GM23248 (cell line): ENCODE measurements at regions not wholly inside any gene's neighbourhood (a gene's known extent, or its start where the extent isn't known, plus 50 kb on each side); places are given as distances from the start of the nearest gene placed in this dataset.
"Not testable (repeated sequence)": the region's sequence is repeated elsewhere in the genome, so short reads cannot be mapped to it uniquely, and the experiment has no call there.

Source experiments
- DNase-seq: peaks from one replicate; pipeline ENCODE4 v3.0.0-alpha.2; 2015
- H2AFZ ChIP-seq: fragments of 200-600 bp; sonication (generic); 2 replicates; pipeline ENCODE4 v1.6.1; 2016; ENCODE audit warnings: antibody characterized with exemption
- H3F3A ChIP-seq: fragments of 200-600 bp; sonication (generic); 2 replicates; pipeline ENCODE4 v1.6.1; 2016; ENCODE audit warnings: mild to moderate bottlenecking, antibody characterized with exemption, mixed run types; ENCODE audit not compliant: insufficient read depth
- H3K27ac ChIP-seq: fragments of 200-600 bp; sonication (generic); 2 replicates; pipeline ENCODE4 v1.5.1; 2016; ENCODE audit warnings: mild to moderate bottlenecking
- H3K27me3 ChIP-seq: fragments of 200-600 bp; sonication (generic); replicated peaks from 2 replicates; pipeline ENCODE4 v1.6.1; 2016; ENCODE audit warnings: mild to moderate bottlenecking; ENCODE audit not compliant: insufficient read depth
- H3K36me3 ChIP-seq: fragments of 200-600 bp; sonication (generic); 2 replicates; pipeline ENCODE4 v1.6.1; 2016; ENCODE audit warnings: low read depth, mild to moderate bottlenecking
- H3K4me1 ChIP-seq: fragments of 200-600 bp; sonication (generic); 2 replicates; pipeline ENCODE4 v1.6.1; 2016; ENCODE audit warnings: mild to moderate bottlenecking; ENCODE audit not compliant: insufficient read depth
- H3K4me2 ChIP-seq: fragments of 200-600 bp; sonication (generic); one replicate; pipeline ENCODE4 v1.6.1; 2016; ENCODE audit warnings: mild to moderate bottlenecking; ENCODE audit not compliant: unreplicated experiment
- H3K4me3 ChIP-seq: fragments of 200-600 bp; sonication (generic); 2 replicates; pipeline ENCODE4 v1.5.1; 2016; ENCODE audit warnings: mild to moderate bottlenecking
- H3K79me2 ChIP-seq: fragments of 200-600 bp; sonication (generic); 2 replicates; pipeline ENCODE4 v1.6.1; 2016; ENCODE audit warnings: mild to moderate bottlenecking; ENCODE audit not compliant: insufficient read depth
- H3K9ac ChIP-seq: fragments of 200-600 bp; sonication (generic); 2 replicates; pipeline ENCODE4 v1.6.1; 2016; ENCODE audit warnings: mild to moderate bottlenecking
- H3K9me2 ChIP-seq: fragments of 200-600 bp; sonication (generic); 2 replicates; pipeline ENCODE4 v1.6.1; 2016; ENCODE audit warnings: mixed run types, mild to moderate bottlenecking, moderate library complexity; ENCODE audit not compliant: insufficient read depth
- H3K9me3 ChIP-seq: fragments of 200-600 bp; sonication (generic); one replicate; pipeline ENCODE4 v1.6.1; 2017; ENCODE audit warnings: low read depth
- H4K20me1 ChIP-seq: fragments of 200-600 bp; sonication (generic); 2 replicates; pipeline ENCODE4 v1.6.0; 2016; ENCODE audit not compliant: insufficient read depth
- EZH2 ChIP-seq: fragments of 200-600 bp; sonication (generic); IDR thresholded peaks from 2 replicates; pipeline ENCODE4 v1.6.1; 2018; ENCODE audit warnings: antibody characterized with exemption, mild to moderate bottlenecking; ENCODE audit not compliant: insufficient read depth, poor library complexity, severe bottlenecking
- EZH2phosphoT487 ChIP-seq: fragments of 200-600 bp; sonication (generic); IDR thresholded peaks from 2 replicates; pipeline ENCODE4 v1.6.1; 2018; ENCODE audit warnings: antibody characterized with exemption, moderate library complexity, mild to moderate bottlenecking, low read depth; ENCODE audit not compliant: insufficient read depth
- WGBS, 2 experiments: methylation state at CpG; one replicate each; pipeline ENCODE4 v1.1.6; 2015 to 2017; ENCODE audit warnings: low lambda C conversion rate in 2 of 2, low coverage in 1 of 2; ENCODE audit errors: missing lambda C conversion rate in 2 of 2; 5-methylcytosine and 5-hydroxymethylcytosine counted together
- in situ Hi-C: fragments of 300-500 bp; cut with MboI; formaldehyde crosslinking; loops from 2 replicates; pipeline ENCODE4 v1.15.0; 2020

GRCh38 chr3:34109846-34110245 lies 311.4 kb downstream of the PDCD6IP start:
- WGBS, 2 experiments = 0 to 15% methylated on average over 2 of the region's 2 CpGs
- Histone ChIP-seq H3K27ac (no peak overlapping the region), H3K9me2 (no peaks in the 10 kb centered on the region), H3K4me2 (no peak overlapping the region), H3K4me3 (no peak overlapping the region), H3F3A (no peaks in the 10 kb centered on the region), H3K9ac (no peak overlapping the region), H3K36me3 (no peaks in the 10 kb centered on the region), H3K27me3 (no peaks in the 10 kb centered on the region), H3K79me2 (no peaks in the 10 kb centered on the region), H3K4me1 (no peaks in the 10 kb centered on the region), H2AFZ (no peak overlapping the region), H4K20me1 (no peaks in the 10 kb centered on the region), H3K9me3 (no peaks in the 10 kb centered on the region)
- DNase-seq = no peak
- in situ Hi-C loops = no loop called here
- TF ChIP-seq EZH2 (no peak), EZH2phosphoT487 (no peak)

- Histone ChIP-seq H3K4me1 (no peaks in the 10 kb centered on the region), H3K9me3 (no peaks in the 10 kb centered on the region), H3K9ac (no peak overlapping the region), H2AFZ (no peak overlapping the region), H3F3A (no peaks in the 10 kb centered on the region), H3K27ac (no peak overlapping the region), H3K27me3 (no peaks in the 10 kb centered on the region), H3K36me3 (no peaks in the 10 kb centered on the region), H3K4me2 (no peak overlapping the region), H3K4me3 (no peak overlapping the region), H4K20me1 (no peaks in the 10 kb centered on the region), H3K9me2 (no peaks in the 10 kb centered on the region), H3K79me2 (no peaks in the 10 kb centered on the region)
- no peak for DNase-seq
- TF ChIP-seq EZH2phosphoT487 (no peak), EZH2 (no peak)
- WGBS, 2 experiments = 31 to 45% methylated on average over 4 of the region's 4 CpGs
- in situ Hi-C loops = no loop called here
Measured at GRCh38 chr3:34111361-34111760, 312.9 kb downstream of the PDCD6IP start.

GRCh38 chr3:34112261-34112660 lies 313.8 kb downstream of the PDCD6IP start:
- H3K4me1 ChIP-seq, in situ Hi-C loops: not testable (repeated sequence)
- 54 to 57% methylated on average over 15 of the region's 15 CpGs for WGBS, 2 experiments

GRCh38 chr3:34131091-34131490 lies 332.7 kb downstream of the PDCD6IP start:
- H3K27ac ChIP-seq = no peak overlapping the region
- TF ChIP-seq EZH2 = no peak
- no peak for TF ChIP-seq EZH2phosphoT487
- H3K36me3 ChIP-seq = no peaks in the 10 kb centered on the region
- no peaks in the 10 kb centered on the region for H4K20me1 ChIP-seq
- no peak overlapping the region for H3K4me2 ChIP-seq
- no peaks in the 10 kb centered on the region for H3K27me3 ChIP-seq
- in situ Hi-C loops = no loop called here
- H3F3A ChIP-seq = no peaks in the 10 kb centered on the region
- no peaks in the 10 kb centered on the region for H3K9me3 ChIP-seq
- H3K4me1 ChIP-seq = no peaks in the 10 kb centered on the region
- H3K9ac ChIP-seq = no peak overlapping the region
- DNase-seq = no peak
- no peaks in the 10 kb centered on the region for H3K9me2 ChIP-seq
- H2AFZ ChIP-seq = no peak overlapping the region
- no peak overlapping the region for H3K4me3 ChIP-seq
- no peaks in the 10 kb centered on the region for H3K79me2 ChIP-seq

More at GRCh38 chr3:34112261-34112660, 313.8 kb downstream of the PDCD6IP start:
- not testable (repeated sequence) for H3K27ac ChIP-seq, H3K9me3 ChIP-seq, H3K9me2 ChIP-seq, H3K27me3 ChIP-seq, H3K9ac ChIP-seq, H3K36me3 ChIP-seq, DNase-seq, H3K4me3 ChIP-seq, H3K4me2 ChIP-seq, H2AFZ ChIP-seq, H4K20me1 ChIP-seq, H3F3A ChIP-seq, H3K79me2 ChIP-seq

GRCh38 chr3:34132069-34132692 lies 333.8 kb downstream of the PDCD6IP start:
- H3F3A ChIP-seq = no peaks in the 10 kb centered on the region
- no peak overlapping the region for H3K9ac ChIP-seq
- 3 to 5% methylated on average over 2 of the region's 2 CpGs for WGBS, 2 experiments
- no peak overlapping the region for H3K4me3 ChIP-seq
- H3K27me3 ChIP-seq = no peaks in the 10 kb centered on the region
- TF ChIP-seq EZH2phosphoT487 (no peak), EZH2 (no peak)
- no peak overlapping the region for H3K27ac ChIP-seq
- no peaks in the 10 kb centered on the region for H4K20me1 ChIP-seq
- H3K4me1 ChIP-seq = no peaks in the 10 kb centered on the region
- H3K9me3 ChIP-seq = no peaks in the 10 kb centered on the region
- H3K36me3 ChIP-seq = no peaks in the 10 kb centered on the region
- H2AFZ ChIP-seq = no peak overlapping the region
- no peaks in the 10 kb centered on the region for H3K9me2 ChIP-seq
- no peak for DNase-seq
- H3K79me2 ChIP-seq = no peaks in the 10 kb centered on the region
- no peak overlapping the region for H3K4me2 ChIP-seq
- in situ Hi-C loops = no loop called here
